GM10248 (cell line): ENCODE measurements at regions not wholly inside any gene's neighbourhood (a gene's known extent, or its start where the extent isn't known, plus 50 kb on each side); places are given as distances from the start of the nearest gene placed in this dataset.

Experiments used
- CTCF ChIA-PET: fragments of 300-600 bp; sonication (Branson Sonifier 250); formaldehyde crosslinking; extraction: SDS; loops from one replicate; lab custom pipeline; 2021; ENCODE audit warnings: antibody characterized with exemption; lab: Yijun Ruan, JAX
- POLR2A ChIA-PET: fragments of 350-650 bp; sonication (Branson Sonifier 250); formaldehyde crosslinking; extraction: SDS; loops from one replicate; lab custom pipeline; 2020; ENCODE audit warnings: antibody characterized with exemption; lab: Yijun Ruan, JAX
- DNase-seq: peaks from one replicate; pipeline ENCODE4 v3.0.0; 2012; ENCODE audit errors: extremely low spot score
- TF ChIP-seq, protein P1 (sequence below): IDR thresholded peaks from 2 replicates; pipeline ENCODE4 v1.5.1; 2012; ENCODE audit warnings: mild to moderate bottlenecking, low read depth; ENCODE audit errors: extremely low read depth, missing control alignments, control extremely low read depth

DNA sequence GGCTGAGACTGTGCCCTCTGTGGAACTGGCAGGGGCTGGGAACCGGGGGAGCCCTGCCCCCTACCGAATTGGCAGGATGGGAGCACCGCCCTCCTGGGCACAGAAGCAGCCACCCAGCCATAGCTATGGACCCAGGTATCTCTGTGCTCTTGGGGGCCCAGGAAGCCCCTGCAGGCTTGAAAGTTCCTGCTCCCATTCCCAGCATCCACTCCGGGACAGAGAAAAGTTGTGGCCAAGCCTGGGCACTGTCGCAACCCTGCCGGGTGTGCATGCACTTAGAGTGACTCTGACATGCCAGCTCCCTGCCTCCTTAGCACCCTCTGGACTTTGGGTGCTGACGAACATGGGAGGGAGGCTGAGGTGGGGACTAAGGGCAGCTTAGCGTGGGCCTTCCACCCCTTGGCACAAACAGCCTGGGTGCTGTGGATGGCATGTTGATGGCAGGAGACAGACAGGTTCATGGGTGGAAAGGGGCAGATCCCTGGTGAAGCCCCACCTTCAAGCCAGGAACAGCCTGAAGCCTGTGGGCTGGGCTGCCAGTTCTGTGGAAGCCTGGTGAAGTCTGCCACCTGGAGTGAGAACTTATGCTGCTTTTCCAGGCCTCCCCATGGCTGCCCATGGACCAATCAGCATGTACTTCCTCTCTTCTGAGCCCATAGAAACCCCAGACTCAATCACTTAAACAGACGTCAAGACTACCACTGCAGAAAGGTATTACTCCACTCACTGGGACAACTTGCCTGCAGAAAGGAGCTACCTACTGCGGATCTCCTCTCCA, 279.0 kb downstream of the ATXN7L3B start:
- ChIA-PET CTCF (no interaction called here), POLR2A (no interaction called here)
- TF ChIP-seq, protein P1, sequence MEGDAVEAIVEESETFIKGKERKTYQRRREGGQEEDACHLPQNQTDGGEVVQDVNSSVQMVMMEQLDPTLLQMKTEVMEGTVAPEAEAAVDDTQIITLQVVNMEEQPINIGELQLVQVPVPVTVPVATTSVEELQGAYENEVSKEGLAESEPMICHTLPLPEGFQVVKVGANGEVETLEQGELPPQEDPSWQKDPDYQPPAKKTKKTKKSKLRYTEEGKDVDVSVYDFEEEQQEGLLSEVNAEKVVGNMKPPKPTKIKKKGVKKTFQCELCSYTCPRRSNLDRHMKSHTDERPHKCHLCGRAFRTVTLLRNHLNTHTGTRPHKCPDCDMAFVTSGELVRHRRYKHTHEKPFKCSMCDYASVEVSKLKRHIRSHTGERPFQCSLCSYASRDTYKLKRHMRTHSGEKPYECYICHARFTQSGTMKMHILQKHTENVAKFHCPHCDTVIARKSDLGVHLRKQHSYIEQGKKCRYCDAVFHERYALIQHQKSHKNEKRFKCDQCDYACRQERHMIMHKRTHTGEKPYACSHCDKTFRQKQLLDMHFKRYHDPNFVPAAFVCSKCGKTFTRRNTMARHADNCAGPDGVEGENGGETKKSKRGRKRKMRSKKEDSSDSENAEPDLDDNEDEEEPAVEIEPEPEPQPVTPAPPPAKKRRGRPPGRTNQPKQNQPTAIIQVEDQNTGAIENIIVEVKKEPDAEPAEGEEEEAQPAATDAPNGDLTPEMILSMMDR, result no peak
- no peak for DNase-seq

- ChIA-PET CTCF (interaction anchor here (0.9 kb wide), 1 partner anchor 10 kb away, joined by 3 read pairs; no protein-coding TSS in a partner anchor), POLR2A (no interaction called here)
- TF ChIP-seq, protein P1, result no peak
- no peak for DNase-seq
These were observed 279.9 kb downstream of the ATXN7L3B start for GRCh38 chr12:74817499-74817898.

GRCh38 chr12:74818412-74818811, 280.8 kb downstream of the ATXN7L3B start:
- TF ChIP-seq, protein P1, result no peak
- CTCF ChIA-PET, result interaction anchor here (0.9 kb wide), 1 partner anchor 10 kb away, joined by 3 read pairs; no protein-coding TSS in a partner anchor
- POLR2A ChIA-PET, result no interaction called here
- no peak for DNase-seq

- TF ChIP-seq, protein P1, result no peak
- no peak for DNase-seq
- CTCF ChIA-PET, result interaction anchor here (0.9 kb wide), 1 partner anchor 37 kb away, joined by 3 read pairs; no protein-coding TSS in a partner anchor
- POLR2A ChIA-PET, result no interaction called here
These were observed 282.7 kb downstream of the ATXN7L3B start for GRCh38 chr12:74820324-74820723.

- ChIA-PET CTCF (no interaction called here), POLR2A (no interaction called here)
- DNase-seq, result no peak
- TF ChIP-seq, protein P1, result no peak
These were observed 298.9 kb downstream of the ATXN7L3B start for GRCh38 chr12:74836567-74836966.

DNA sequence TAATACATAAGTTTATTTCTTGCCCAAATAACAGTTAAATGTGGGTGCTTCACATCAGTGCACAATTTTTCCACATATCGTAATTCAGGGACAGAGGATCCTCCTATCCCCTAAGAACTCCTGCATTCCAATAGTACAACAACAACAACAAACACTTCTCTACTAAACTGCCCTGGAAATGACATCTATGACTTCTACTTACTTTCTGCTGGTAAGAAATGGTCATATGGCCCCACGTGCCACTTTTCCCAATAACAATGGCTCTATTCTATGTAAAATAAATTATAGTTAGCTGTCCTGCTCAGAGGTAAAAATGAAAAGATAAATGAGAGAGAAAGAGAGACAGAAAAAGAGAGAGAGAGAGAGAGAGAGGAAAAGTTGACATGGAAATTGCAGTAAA, 308.5 kb downstream of the ATXN7L3B start:
- ChIA-PET POLR2A (no interaction called here), CTCF (no interaction called here)
- TF ChIP-seq, protein P1, result no peak
- DNase-seq, result no peak
